ENCODE measurements at regions not wholly inside any gene's neighbourhood (a gene's known extent, or its start where the extent isn't known, plus 50 kb on each side); places are given as distances from the start of the nearest gene placed in this dataset.

GRCh38 chr3:83393276-83393675, 1565.5 kb upstream of the CADM2 start:
- TF ChIP-seq, protein P1, sequence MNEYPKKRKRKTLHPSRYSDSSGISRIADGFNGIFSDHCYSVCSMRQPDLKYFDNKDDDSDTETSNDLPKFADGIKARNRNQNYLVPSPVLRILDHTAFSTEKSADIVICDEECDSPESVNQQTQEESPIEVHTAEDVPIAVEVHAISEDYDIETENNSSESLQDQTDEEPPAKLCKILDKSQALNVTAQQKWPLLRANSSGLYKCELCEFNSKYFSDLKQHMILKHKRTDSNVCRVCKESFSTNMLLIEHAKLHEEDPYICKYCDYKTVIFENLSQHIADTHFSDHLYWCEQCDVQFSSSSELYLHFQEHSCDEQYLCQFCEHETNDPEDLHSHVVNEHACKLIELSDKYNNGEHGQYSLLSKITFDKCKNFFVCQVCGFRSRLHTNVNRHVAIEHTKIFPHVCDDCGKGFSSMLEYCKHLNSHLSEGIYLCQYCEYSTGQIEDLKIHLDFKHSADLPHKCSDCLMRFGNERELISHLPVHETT (tag by site-specific recombination; IDR thresholded peaks at IDR 0.05): no peak
- TF ChIP-seq CTCF (tag by site-specific recombination; IDR thresholded peaks at IDR 0.05) (no peak), KLF1 (tag by site-specific recombination; IDR thresholded peaks at IDR 0.05) (no peak), ZNF274 (IDR thresholded peaks at IDR 0.05; ENCODE audit: low read length) (no peak), ZNF274 (tag by site-specific recombination; IDR thresholded peaks at IDR 0.05; ENCODE audit: borderline replicate concordance) (no peak), ZNF223 (tag by site-specific recombination; IDR thresholded peaks at IDR 0.05) (no peak), ZNF214 (tag by site-specific recombination; IDR thresholded peaks at IDR 0.05; ENCODE audit: borderline replicate concordance) (no peak), ZNF626 (tag by site-specific recombination; IDR thresholded peaks at IDR 0.05) (no peak), ZNF311 (tag by site-specific recombination; IDR thresholded peaks at IDR 0.05; ENCODE audit: borderline replicate concordance) (no peak), ZBTB26 (tag by site-specific recombination; optimal IDR thresholded peaks at IDR 0.05) (no peak), ZNF433 (tag by site-specific recombination; IDR thresholded peaks at IDR 0.05; ENCODE audit: low read depth) (no peak)

Data from HEK293 (cell line).